ENCODE measurements at regions not wholly inside any gene's neighbourhood (a gene's known extent, or its start where the extent isn't known, plus 50 kb on each side); places are given as distances from the start of the nearest gene placed in this dataset.

DNA sequence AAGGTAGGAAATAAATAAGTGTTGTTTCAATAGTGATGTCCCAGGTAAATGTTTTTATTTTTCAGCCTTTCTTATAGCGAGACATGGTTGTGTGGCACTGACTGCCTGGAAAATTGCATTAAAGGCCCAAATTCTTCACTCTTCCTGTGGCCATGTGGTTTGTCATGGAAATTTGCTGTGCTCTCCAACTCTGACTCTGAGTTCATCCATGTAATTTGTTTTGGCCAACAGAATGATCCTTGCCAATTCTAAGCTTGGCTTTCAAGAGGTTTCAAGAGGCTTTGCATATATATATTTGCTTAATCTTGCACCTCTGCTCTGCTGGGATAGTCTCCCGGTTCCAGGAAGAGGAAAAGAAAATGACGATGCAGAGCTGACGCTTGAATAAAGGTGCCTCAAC lies 107.5 kb upstream of the ARHGEF26 start:
- H3K4me1 Mint-ChIP-seq, result peaks cover 11% of the 10 kb centered on the region
- H3K27ac Mint-ChIP-seq, result peak overlapping the region; percentile 42
- H3K27me3 Mint-ChIP-seq (ENCODE audit: low read depth), result no peaks in the 10 kb centered on the region
- no peak overlapping the region for H3K4me3 Mint-ChIP-seq
- H3K36me3 Mint-ChIP-seq, result no peaks in the 10 kb centered on the region
- DNase-seq (ENCODE audit: low spot score) (no peak), ATAC-seq (peak; percentile 24)
- ChIA-PET CTCF (no interaction called here), POLR2A (no interaction called here)
- no peaks in the 10 kb centered on the region for H3K9me3 Mint-ChIP-seq
- TF ChIP-seq, protein P1, sequence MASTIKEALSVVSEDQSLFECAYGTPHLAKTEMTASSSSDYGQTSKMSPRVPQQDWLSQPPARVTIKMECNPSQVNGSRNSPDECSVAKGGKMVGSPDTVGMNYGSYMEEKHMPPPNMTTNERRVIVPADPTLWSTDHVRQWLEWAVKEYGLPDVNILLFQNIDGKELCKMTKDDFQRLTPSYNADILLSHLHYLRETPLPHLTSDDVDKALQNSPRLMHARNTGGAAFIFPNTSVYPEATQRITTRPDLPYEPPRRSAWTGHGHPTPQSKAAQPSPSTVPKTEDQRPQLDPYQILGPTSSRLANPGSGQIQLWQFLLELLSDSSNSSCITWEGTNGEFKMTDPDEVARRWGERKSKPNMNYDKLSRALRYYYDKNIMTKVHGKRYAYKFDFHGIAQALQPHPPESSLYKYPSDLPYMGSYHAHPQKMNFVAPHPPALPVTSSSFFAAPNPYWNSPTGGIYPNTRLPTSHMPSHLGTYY (CRISPR knock-in tag; IDR thresholded peaks at IDR 0.05), result no peak
- TF ChIP-seq IRF2 (CRISPR knock-in tag; IDR thresholded peaks at IDR 0.05; ENCODE audit: borderline replicate concordance, low read depth) (no peak), EMX1 (CRISPR knock-in tag; IDR thresholded peaks at IDR 0.05) (no peak), GRHL2 (CRISPR knock-in tag; IDR thresholded peaks at IDR 0.05; ENCODE audit: insufficient replicate concordance, severe bottlenecking) (no peak), PRDM15 (CRISPR knock-in tag; IDR thresholded peaks at IDR 0.05) (no peak), SMAD3 (CRISPR knock-in tag; IDR thresholded peaks at IDR 0.05; ENCODE audit: borderline replicate concordance) (no peak), AFF4 (CRISPR knock-in tag; IDR thresholded peaks at IDR 0.05; ENCODE audit: borderline replicate concordance) (no peak), TEAD1 (CRISPR knock-in tag; IDR thresholded peaks at IDR 0.05) (no peak), FOXJ3 (CRISPR knock-in tag; IDR thresholded peaks at IDR 0.05; ENCODE audit: borderline replicate concordance) (no peak), TCF7 (CRISPR knock-in tag; IDR thresholded peaks at IDR 0.05; ENCODE audit: low read depth) (no peak), NFE2L1 (CRISPR knock-in tag; IDR thresholded peaks at IDR 0.05) (no peak), ZNF263 (CRISPR knock-in tag; IDR thresholded peaks at IDR 0.05; ENCODE audit: low read depth) (no peak), ZNF232 (CRISPR knock-in tag; IDR thresholded peaks at IDR 0.05) (no peak)
- TF ChIP-seq, protein P2, sequence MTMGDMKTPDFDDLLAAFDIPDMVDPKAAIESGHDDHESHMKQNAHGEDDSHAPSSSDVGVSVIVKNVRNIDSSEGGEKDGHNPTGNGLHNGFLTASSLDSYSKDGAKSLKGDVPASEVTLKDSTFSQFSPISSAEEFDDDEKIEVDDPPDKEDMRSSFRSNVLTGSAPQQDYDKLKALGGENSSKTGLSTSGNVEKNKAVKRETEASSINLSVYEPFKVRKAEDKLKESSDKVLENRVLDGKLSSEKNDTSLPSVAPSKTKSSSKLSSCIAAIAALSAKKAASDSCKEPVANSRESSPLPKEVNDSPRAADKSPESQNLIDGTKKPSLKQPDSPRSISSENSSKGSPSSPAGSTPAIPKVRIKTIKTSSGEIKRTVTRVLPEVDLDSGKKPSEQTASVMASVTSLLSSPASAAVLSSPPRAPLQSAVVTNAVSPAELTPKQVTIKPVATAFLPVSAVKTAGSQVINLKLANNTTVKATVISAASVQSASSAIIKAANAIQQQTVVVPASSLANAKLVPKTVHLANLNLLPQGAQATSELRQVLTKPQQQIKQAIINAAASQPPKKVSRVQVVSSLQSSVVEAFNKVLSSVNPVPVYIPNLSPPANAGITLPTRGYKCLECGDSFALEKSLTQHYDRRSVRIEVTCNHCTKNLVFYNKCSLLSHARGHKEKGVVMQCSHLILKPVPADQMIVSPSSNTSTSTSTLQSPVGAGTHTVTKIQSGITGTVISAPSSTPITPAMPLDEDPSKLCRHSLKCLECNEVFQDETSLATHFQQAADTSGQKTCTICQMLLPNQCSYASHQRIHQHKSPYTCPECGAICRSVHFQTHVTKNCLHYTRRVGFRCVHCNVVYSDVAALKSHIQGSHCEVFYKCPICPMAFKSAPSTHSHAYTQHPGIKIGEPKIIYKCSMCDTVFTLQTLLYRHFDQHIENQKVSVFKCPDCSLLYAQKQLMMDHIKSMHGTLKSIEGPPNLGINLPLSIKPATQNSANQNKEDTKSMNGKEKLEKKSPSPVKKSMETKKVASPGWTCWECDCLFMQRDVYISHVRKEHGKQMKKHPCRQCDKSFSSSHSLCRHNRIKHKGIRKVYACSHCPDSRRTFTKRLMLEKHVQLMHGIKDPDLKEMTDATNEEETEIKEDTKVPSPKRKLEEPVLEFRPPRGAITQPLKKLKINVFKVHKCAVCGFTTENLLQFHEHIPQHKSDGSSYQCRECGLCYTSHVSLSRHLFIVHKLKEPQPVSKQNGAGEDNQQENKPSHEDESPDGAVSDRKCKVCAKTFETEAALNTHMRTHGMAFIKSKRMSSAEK (CRISPR knock-in tag; IDR thresholded peaks at IDR 0.05; ENCODE audit: borderline replicate concordance), result no peak
- TF ChIP-seq, protein P3, sequence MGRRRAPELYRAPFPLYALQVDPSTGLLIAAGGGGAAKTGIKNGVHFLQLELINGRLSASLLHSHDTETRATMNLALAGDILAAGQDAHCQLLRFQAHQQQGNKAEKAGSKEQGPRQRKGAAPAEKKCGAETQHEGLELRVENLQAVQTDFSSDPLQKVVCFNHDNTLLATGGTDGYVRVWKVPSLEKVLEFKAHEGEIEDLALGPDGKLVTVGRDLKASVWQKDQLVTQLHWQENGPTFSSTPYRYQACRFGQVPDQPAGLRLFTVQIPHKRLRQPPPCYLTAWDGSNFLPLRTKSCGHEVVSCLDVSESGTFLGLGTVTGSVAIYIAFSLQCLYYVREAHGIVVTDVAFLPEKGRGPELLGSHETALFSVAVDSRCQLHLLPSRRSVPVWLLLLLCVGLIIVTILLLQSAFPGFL (CRISPR knock-in tag; IDR thresholded peaks at IDR 0.05; ENCODE audit: borderline replicate concordance), result no peak
- TF ChIP-seq, protein P4, sequence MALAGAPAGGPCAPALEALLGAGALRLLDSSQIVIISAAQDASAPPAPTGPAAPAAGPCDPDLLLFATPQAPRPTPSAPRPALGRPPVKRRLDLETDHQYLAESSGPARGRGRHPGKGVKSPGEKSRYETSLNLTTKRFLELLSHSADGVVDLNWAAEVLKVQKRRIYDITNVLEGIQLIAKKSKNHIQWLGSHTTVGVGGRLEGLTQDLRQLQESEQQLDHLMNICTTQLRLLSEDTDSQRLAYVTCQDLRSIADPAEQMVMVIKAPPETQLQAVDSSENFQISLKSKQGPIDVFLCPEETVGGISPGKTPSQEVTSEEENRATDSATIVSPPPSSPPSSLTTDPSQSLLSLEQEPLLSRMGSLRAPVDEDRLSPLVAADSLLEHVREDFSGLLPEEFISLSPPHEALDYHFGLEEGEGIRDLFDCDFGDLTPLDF (CRISPR knock-in tag; IDR thresholded peaks at IDR 0.05), result no peak
- TF ChIP-seq, protein P5, sequence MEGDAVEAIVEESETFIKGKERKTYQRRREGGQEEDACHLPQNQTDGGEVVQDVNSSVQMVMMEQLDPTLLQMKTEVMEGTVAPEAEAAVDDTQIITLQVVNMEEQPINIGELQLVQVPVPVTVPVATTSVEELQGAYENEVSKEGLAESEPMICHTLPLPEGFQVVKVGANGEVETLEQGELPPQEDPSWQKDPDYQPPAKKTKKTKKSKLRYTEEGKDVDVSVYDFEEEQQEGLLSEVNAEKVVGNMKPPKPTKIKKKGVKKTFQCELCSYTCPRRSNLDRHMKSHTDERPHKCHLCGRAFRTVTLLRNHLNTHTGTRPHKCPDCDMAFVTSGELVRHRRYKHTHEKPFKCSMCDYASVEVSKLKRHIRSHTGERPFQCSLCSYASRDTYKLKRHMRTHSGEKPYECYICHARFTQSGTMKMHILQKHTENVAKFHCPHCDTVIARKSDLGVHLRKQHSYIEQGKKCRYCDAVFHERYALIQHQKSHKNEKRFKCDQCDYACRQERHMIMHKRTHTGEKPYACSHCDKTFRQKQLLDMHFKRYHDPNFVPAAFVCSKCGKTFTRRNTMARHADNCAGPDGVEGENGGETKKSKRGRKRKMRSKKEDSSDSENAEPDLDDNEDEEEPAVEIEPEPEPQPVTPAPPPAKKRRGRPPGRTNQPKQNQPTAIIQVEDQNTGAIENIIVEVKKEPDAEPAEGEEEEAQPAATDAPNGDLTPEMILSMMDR (IDR thresholded peaks at IDR 0.05), result no peak
- TF ChIP-seq, protein P6, sequence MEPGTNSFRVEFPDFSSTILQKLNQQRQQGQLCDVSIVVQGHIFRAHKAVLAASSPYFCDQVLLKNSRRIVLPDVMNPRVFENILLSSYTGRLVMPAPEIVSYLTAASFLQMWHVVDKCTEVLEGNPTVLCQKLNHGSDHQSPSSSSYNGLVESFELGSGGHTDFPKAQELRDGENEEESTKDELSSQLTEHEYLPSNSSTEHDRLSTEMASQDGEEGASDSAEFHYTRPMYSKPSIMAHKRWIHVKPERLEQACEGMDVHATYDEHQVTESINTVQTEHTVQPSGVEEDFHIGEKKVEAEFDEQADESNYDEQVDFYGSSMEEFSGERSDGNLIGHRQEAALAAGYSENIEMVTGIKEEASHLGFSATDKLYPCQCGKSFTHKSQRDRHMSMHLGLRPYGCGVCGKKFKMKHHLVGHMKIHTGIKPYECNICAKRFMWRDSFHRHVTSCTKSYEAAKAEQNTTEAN (CRISPR knock-in tag; IDR thresholded peaks at IDR 0.05), result no peak

Measured in WTC11 (cell line).